ENCODE measurements at regions not wholly inside any gene's neighbourhood (a gene's known extent, or its start where the extent isn't known, plus 50 kb on each side); places are given as distances from the start of the nearest gene placed in this dataset.

DNA sequence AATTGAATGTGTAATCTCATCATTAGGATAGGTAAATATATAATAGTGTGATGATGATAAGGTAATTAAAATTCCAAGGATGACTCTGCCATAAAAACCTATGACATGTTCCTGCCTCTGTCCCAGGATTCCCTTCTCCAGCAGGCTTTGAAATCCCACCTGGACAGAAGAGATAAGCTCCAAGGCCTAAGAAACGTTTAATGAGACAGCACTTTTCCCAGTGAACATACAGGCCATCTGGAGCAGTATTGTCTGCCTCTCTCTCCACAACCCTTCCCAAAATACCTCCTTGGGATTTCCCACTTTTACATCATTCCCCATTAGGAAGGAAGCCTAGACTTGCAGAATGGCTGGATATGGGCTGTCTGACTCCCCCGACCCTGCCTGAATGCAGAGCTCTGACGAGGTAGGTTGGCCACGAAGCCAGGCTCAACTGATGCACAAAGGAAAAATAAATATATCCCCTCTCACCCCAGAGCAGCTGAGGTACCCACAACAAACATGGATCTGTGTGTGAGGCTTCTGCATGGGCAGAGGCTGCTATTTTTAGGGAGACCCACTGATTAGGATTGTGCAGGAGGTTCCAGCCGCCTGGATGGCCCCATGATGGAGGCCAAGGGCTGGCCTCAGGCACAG, 71.0 kb downstream of the TMPRSS5 start:
- no peak for DNase-seq (ENCODE audit: low spot score in 2 of 2)
- no peak for ATAC-seq
- Mint-ChIP-seq H3K27ac (no peak overlapping the region), H3K36me3 (no peaks in the 10 kb centered on the region), H3K9me3 (peaks cover 0 to 5% of the 10 kb centered on the region in 2 donors)

DNA sequence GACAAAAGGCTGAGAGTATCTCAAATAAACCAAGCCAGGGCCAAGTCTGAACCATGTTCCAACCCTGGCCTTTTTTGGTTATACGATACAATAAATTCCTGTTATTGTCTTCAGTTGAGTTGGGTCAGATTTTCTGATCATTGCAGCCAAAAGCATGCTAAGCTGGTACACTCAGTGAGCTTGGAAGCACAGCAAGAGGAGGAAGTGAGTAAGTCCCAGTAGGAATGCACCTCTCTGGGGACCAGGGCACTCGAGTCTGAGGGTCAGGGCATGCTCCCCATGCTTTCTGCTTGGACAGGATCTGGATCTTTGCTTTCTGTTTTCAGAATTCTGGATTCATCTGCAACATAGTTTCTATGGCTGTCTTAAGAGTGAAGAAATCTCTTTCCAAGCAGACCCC, 73.1 kb downstream of the TMPRSS5 start:
- Mint-ChIP-seq H3K9me3 (peaks cover 0 to 5% of the 10 kb centered on the region in 2 donors), H3K27ac (no peak overlapping the region), H3K36me3 (no peaks in the 10 kb centered on the region)
- ATAC-seq (no peak), DNase-seq (ENCODE audit: low spot score in 2 of 2) (no peak)

DNA sequence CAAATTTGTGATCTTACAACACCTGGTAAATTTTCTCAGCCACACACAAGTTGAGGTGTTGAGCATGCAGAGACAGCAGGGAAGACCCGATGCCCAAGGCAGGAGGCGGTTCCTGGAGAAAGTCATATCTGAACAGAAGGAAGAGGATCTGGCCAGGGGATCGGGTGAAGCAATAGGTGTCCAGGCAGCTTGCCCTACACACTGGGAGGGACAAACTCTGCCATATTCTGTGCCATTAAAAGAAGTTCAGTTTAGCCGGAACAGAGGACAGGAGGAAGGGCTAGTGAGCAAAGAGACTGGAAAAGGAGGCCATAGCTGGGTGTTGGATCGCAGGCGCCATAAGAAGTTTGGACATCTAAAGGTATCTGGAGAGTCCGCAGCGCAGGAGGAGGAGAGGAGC, 76.5 kb downstream of the TMPRSS5 start:
- H3K27ac Mint-ChIP-seq = no peak overlapping the region
- H3K9me3 Mint-ChIP-seq = no peaks in the 10 kb centered on the region
- H3K36me3 Mint-ChIP-seq = no peaks in the 10 kb centered on the region
- DNase-seq (ENCODE audit: low spot score in 2 of 2) (no peak), ATAC-seq (no peak)

DNA sequence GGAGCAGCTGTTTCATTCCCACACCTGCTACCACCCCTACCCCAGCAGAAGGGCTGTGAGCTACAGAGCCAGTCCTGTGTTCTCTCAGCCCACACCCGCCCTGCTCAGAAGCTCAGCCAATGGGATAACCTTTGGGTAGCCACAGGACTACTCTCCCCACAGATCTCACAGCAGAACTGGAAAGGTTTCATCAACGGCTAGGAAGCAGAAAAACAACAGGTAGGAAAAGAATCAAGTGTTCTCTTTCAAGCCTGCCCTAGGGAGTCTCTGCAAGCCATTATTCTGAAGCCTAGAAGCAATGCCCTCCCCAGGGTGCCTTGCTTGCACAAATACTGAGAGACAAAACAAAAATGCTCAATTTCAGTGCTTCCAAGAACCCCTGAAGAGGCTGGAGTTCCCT, 77.2 kb downstream of the TMPRSS5 start:
- Mint-ChIP-seq H3K27ac (no peak overlapping the region), H3K9me3 (no peaks in the 10 kb centered on the region), H3K36me3 (no peaks in the 10 kb centered on the region)
- no peak for ATAC-seq
- no peak for DNase-seq (ENCODE audit: low spot score in 2 of 2)

DNA sequence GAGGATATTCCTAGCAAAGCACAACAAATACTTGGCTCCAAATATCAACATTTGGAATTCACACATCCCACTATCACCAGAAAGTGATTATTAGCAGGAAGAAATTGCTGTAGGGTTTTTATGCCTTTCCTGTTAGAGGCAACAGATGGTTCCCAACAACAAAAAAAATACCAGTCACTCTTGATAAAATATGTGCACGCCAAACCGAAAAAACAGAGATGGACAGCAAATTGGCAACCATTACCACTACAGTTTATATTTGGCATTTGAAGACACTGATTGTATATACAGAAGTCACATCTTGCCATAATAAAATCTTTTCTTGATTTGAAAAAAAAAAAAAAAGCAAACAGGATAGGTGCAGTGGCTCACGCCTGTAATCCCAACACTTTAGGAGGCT, 78.2 kb downstream of the TMPRSS5 start:
- Mint-ChIP-seq H3K36me3 (no peaks in the 10 kb centered on the region), H3K9me3 (no peaks in the 10 kb centered on the region), H3K27ac (no peak overlapping the region)
- no peak for ATAC-seq
- no peak for DNase-seq (ENCODE audit: low spot score in 2 of 2)

DNA sequence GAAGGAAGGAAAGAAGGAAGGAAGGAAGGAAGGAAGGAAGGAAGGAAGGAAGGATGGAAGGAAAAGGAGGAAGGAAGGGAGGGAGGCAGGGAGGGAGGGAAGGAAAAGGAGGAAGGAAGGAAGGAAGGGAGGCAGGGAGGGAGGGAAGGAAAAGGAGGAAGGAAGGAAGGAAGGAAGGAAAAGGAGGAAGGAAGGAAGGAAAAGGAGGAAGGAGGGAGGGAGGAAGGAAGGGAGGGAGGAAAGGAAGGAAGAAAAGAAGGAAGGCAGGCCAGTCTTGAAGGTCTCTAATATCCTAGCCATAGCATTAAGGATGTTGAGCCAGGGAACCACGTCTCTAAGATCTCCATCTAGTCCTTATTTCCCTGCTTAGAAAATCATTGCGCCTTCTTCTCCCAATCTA, 78.8 kb downstream of the TMPRSS5 start:
- ATAC-seq (no peak), DNase-seq (ENCODE audit: low spot score in 2 of 2) (no peak)
- Mint-ChIP-seq H3K9me3 (no peaks in the 10 kb centered on the region), H3K36me3 (no peaks in the 10 kb centered on the region), H3K27ac (no peak overlapping the region)

DNA sequence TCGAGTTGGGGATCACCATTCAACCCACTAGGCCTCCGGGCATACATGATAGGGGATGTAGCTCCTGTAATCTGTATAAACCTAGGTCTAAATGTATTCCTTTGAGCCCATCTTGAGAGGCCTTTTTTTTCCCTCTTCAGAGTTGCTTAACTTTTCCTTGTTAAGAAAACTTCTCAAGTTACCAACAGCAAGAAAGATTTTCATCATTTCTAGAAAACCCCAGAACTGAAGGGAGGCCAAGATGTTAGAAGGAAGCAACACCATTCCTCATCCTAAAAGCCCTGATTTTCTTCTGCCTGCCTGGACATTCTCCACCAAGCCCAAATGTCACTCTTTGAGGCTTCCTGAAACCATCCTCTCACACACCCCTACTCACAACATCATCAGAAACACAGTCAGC, 79.4 kb downstream of the TMPRSS5 start:
- ATAC-seq (no peak), DNase-seq (ENCODE audit: low spot score in 2 of 2) (no peak)
- Mint-ChIP-seq H3K36me3 (no peaks in the 10 kb centered on the region), H3K27ac (no peak overlapping the region), H3K9me3 (no peaks in the 10 kb centered on the region)

DNA sequence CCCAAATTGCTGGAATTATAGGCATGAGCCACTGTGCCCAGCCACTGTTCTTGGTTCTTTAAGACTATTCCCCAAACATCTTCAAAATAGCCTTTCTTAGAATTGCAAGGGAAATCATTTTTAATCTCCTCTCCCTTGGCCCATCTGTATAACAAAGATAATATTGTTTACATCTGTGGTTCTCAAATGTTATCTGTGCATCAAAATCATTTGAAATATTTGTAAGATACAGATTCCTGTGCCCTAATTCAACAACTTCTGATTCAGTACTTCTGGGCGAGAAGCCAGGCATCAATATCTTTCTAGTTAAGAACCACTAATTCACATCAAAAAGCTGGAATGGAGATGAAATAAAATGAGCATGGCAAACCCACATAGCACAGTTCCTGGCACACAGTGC, 83.0 kb downstream of the TMPRSS5 start:
- ATAC-seq = no peak
- Mint-ChIP-seq H3K36me3 (peaks cover 0 to 4% of the 10 kb centered on the region in 2 donors), H3K27ac (no peak overlapping the region), H3K9me3 (peaks cover 0 to 9% of the 10 kb centered on the region in 2 donors)
- no peak for DNase-seq (ENCODE audit: low spot score in 2 of 2)

DNA sequence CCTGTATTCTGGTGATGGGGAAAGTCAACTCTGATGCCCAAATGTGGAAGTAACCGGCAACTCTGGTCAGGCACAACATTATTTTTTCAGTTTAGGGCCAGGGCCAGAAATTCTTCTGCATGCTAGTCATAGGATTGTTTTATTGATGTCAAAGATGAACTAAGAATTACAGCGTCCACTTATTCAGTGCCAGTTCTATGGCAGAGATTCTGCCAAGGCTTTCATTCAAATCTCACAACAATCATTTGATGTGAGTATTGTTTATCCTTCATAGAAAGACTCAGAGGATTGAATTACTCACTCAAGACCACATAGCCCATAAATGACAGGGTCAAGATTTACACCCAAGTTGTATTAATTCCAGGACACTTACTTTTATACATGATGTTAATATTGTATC, 87.7 kb downstream of the TMPRSS5 start:
- H3K27ac Mint-ChIP-seq = no peak overlapping the region
- H3K36me3 Mint-ChIP-seq = peaks cover 0 to 4% of the 10 kb centered on the region in 2 donors
- peaks cover 0 to 9% of the 10 kb centered on the region in 2 donors for H3K9me3 Mint-ChIP-seq
- ATAC-seq (no peak), DNase-seq (ENCODE audit: low spot score in 2 of 2) (no peak)

DNA sequence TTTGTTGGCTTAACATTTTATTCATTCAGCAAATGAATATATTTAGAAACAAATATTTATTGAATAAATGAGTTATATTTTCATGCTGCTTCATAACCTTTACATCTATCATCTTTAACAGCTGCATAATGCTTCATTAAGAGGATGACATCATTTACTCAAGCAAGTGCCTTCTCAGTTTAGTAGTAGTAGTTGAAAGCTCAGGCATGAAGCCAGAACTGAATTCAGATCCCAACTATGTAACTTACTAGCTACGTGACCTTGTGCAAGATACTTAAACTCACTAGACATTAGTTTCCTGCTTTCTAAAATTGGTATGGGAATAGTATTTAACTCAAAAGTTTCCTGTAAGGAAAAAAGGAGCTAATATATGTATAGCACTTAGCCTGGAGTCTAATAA, 90.3 kb downstream of the TMPRSS5 start:
- peaks cover 0 to 4% of the 10 kb centered on the region in 2 donors for H3K36me3 Mint-ChIP-seq

DNA sequence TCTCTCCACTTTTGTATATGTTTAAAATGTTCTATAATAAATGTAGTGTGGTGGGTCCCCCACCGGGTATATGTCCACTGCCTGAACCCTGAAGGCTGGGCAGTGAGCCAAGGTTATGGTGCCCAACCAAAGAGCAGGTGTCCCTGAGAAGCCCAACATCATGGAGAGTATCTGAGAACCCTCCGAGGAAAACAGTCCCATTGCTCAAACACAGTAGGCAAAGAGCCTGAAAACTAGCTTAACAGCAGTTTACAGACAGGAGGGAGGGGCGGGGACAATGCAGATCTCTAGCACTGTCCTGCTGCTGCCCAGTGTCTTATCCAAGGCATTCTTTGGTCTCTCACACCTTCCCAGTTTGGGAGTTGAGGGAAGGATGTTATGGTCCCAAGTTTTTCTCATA, 91.0 kb downstream of the TMPRSS5 start:
- ATAC-seq (no peak), DNase-seq (ENCODE audit: low spot score in 2 of 2) (no peak)
- H3K27ac Mint-ChIP-seq = no peak overlapping the region
- H3K9me3 Mint-ChIP-seq = peaks cover 4 to 9% of the 10 kb centered on the region in 2 donors
- H3K36me3 Mint-ChIP-seq = peaks cover 0 to 4% of the 10 kb centered on the region in 2 donors

More for the DNA sequence above, 90.3 kb downstream of the TMPRSS5 start:
- ATAC-seq = no peak
- Mint-ChIP-seq H3K27ac (no peak overlapping the region), H3K9me3 (peaks cover 4 to 9% of the 10 kb centered on the region in 2 donors)
- no peak for DNase-seq (ENCODE audit: low spot score in 2 of 2)

DNA sequence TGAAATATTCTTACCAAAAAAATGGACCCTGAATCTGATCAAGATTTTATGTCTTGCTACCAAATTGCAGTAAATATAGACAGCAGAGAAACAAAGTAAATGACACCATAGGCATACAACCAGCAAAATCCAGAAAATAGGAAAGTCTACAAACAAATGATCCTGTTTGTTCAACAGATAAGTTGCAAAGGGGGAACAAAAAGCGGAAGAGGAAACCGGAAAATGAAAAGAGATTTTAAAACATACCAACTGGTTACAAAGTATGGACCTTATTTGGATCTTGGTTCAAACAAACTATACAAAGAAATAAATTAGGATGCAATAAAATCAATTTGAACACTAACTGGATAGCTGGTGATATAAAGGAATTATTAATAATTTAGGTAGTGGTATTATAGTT, 92.0 kb downstream of the TMPRSS5 start:
- Mint-ChIP-seq H3K36me3 (no peaks in the 10 kb centered on the region), H3K27ac (no peak overlapping the region), H3K9me3 (peaks cover 3 to 4% of the 10 kb centered on the region in 2 donors)
- DNase-seq (ENCODE audit: low spot score in 2 of 2) = no peak
- ATAC-seq = no peak

DNA sequence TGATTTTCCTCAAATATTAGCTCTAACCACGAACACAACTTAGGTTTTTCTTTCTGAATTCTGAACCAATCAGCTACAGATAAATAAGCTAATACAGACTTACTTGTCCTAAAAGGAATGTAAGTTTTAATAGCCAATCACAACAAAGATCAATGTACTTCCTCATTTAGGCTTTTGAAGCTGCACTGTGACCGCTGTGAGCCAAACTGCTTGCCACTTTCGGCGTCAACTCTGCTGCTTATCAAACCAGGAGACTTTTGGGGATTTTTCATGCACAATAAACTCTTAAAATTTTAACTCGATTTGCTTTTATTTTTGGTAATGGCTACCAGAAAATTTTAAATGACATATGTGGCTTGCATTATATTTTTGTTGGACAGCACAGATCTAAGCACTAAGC, 92.5 kb downstream of the TMPRSS5 start:
- Mint-ChIP-seq H3K9me3 (peaks cover 0 to 4% of the 10 kb centered on the region in 2 donors), H3K36me3 (no peaks in the 10 kb centered on the region), H3K27ac (no peak overlapping the region)
- no peak for ATAC-seq
- DNase-seq (ENCODE audit: low spot score in 2 of 2) = no peak

DNA sequence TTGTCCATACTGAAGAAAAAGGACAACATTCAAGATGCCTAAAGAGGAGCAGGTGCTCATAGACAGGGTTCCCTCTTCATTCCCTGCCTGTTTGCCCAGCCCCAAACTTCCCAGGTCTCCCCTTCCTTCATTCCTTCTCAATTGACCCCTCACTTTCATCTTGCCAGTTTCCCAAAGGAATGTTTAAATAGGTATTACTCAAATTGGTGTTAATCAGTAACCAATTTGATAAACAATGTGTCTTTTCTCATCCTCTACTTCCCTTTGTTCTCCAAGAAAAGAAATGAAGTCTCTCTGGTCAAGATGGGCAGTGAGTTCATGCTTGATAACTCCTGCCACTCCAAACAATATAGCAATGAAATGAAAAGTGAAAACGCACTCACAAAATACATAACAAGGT, 101.9 kb downstream of the TMPRSS5 start:
- no peak for ATAC-seq

DNA sequence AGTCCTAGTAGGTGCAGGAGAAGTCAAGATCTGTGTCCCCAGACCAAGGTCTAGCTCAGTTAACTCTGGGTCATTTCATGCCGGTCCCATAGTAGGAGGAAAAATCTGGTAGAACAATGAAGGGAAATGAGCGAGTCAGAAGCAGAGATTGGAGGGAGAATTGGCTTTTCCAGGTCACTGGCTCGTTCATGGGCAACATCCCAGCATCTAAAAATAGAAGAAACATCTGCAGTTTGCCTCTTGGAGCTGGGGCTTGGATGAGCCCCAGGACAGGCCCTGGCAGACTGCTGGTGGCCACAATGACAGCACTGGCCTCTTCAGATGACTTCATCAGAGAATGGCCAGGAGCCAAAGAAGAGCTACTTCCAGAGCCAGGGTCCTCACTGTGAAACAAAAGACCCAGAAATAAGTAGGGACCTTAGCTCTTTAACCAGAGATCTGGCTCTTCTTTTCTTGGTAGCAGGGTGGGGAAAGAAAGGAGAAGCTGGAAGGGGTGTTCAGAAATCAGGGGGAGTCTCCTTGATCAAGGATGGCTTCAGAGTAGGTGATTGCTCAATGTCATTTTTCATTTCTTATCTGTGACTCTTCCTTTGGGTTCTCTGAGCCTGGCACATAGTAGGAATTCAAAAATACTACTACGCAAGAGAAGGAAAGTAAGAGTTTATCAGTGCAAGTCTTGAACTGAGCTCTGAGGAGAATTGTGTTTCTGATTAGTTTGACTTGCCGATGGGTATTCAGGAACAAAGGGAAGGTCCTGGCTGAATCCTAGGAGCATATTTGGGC, 102.6 kb downstream of the TMPRSS5 start:
- Mint-ChIP-seq H3K9me3 (peaks cover 4 to 10% of the 10 kb centered on the region in 2 donors), H3K36me3 (no peaks in the 10 kb centered on the region), H3K27ac (no peak overlapping the region)
- no peak for ATAC-seq
- DNase-seq (ENCODE audit: low spot score in 2 of 2) = no peak

More for the DNA sequence above, 101.9 kb downstream of the TMPRSS5 start:
- H3K9me3 Mint-ChIP-seq = peaks cover 4 to 10% of the 10 kb centered on the region in 2 donors
- no peaks in the 10 kb centered on the region for H3K36me3 Mint-ChIP-seq
- no peak for DNase-seq (ENCODE audit: low spot score in 2 of 2)
- no peak overlapping the region for H3K27ac Mint-ChIP-seq

DNA sequence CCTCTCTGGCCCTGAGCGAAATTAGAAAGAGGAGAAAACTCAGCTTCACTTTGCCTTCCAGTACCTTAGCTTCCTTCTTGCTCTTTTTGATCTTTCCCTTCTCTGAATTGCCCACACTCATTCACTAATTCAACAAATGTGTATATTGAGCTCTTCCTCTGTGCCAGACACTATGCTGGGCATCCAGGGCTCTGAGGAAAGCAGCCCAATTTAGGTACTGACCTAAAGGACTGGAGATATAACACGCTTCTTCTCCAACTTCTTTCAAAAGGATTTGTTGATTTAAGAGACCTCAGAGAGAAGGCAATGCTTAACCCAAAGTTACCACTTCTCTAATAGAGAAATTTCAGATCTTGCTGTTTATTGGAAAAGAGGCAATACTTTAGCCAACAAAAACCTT, 103.6 kb downstream of the TMPRSS5 start:
- peaks cover 4 to 10% of the 10 kb centered on the region in 2 donors for H3K9me3 Mint-ChIP-seq
- ATAC-seq = no peak
- DNase-seq (ENCODE audit: low spot score in 2 of 2) = no peak
- no peak overlapping the region for H3K27ac Mint-ChIP-seq
- no peaks in the 10 kb centered on the region for H3K36me3 Mint-ChIP-seq

DNA sequence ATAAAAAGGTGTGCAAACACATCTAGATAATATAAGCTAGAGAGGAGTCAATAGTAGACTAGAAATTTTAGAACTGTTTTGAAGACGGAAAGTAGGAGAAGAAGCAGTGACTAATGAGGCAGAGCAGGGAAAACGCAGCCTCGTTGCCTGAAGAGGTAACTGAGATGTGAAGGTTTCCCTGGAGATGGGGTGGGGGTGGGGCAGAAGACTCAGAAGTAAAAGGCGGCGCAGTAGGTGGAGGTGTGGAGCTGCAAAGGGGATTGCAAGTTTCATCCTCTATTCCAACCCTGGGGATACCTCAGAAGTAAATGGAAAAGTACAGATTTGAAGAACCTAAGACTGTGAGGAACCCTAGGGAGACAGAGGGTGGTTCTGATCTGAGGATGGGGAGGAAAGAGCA, 109.5 kb downstream of the TMPRSS5 start:
- DNase-seq (ENCODE audit: low spot score in 2 of 2) (no peak), ATAC-seq (no peak)
- H3K36me3 Mint-ChIP-seq = no peaks in the 10 kb centered on the region
- no peak overlapping the region for H3K27ac Mint-ChIP-seq
- H3K9me3 Mint-ChIP-seq = peaks cover 3 to 7% of the 10 kb centered on the region in 2 donors
